Activated T-cell treated with anti-CD3 and anti-CD28 coated beads, Interleukin-2, amount 50 U/mL, for 24 hours (primary cell): ENCODE measurements at regions not wholly inside any gene's neighbourhood (a gene's known extent, or its start where the extent isn't known, plus 50 kb on each side); places are given as distances from the start of the nearest gene placed in this dataset.
"Not testable (repeated sequence)": the region's sequence is repeated elsewhere in the genome, so short reads cannot be mapped to it uniquely, and the experiment has no call there.

Experiments
- DNase-seq: peaks from one replicate; pipeline ENCODE4 v3.0.0-alpha.2; 2020
- H3K27ac Mint-ChIP-seq: 2 replicates; pipeline ENCODE4 v1.8.0; 2020; ENCODE audit warnings: mild to moderate bottlenecking, mixed read lengths
- H3K27me3 Mint-ChIP-seq: 2 replicates; pipeline ENCODE4 v1.8.0; 2020; ENCODE audit warnings: mixed read lengths
- H3K36me3 Mint-ChIP-seq: 2 replicates; pipeline ENCODE4 v1.8.0; 2020; ENCODE audit warnings: low read depth, mixed read lengths
- H3K4me1 Mint-ChIP-seq: 2 replicates; pipeline ENCODE4 v1.8.0; 2020; ENCODE audit warnings: low read depth, mixed read lengths
- H3K4me3 Mint-ChIP-seq: 2 replicates; pipeline ENCODE4 v1.8.0; 2020; ENCODE audit warnings: mild to moderate bottlenecking, moderate library complexity, mixed read lengths
- H3K9me3 Mint-ChIP-seq: 2 replicates; pipeline ENCODE4 v1.8.0; 2020; ENCODE audit warnings: mixed read lengths

GRCh38 chr1:148049115-148049496 lies 103.0 kb downstream of the NBPF11 start:
- DNase-seq, result peak; percentile 62
- H3K36me3 Mint-ChIP-seq, H3K9me3 Mint-ChIP-seq, H3K4me1 Mint-ChIP-seq: not testable (repeated sequence)
- Mint-ChIP-seq H3K27ac (peak overlapping the region; percentile 44), H3K27me3 (peaks cover 10% of the 10 kb centered on the region), H3K4me3 (peak overlapping the region; percentile 75)

GRCh38 chr1:148048423-148049114 lies 103.5 kb downstream of the NBPF11 start:
- H3K27ac Mint-ChIP-seq, result peak overlapping the region; percentile 89
- H3K9me3 Mint-ChIP-seq, H3K4me1 Mint-ChIP-seq, H3K36me3 Mint-ChIP-seq: not testable (repeated sequence)
- peaks cover 10% of the 10 kb centered on the region for H3K27me3 Mint-ChIP-seq
- peak; percentile 57 for DNase-seq
- H3K4me3 Mint-ChIP-seq, result peak overlapping the region; percentile 75

DNA sequence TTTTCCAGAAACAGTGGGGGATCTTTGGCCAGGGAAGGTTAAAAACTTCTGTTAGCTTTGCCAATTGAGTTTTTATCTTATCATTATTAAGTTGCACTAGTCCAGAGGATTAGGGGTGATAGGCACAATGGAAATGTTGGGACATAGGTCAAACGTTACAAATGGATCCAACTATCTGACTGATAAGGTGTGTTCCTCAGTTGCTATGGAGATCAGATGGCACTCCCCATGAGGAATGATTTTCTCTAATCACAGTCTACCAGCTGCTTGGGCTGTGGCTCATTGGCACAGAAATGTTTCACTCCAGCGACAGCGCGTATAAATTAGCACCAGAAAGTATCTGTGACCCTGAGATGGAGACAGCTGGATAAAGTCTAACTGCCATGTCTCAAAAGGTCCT lies 106.2 kb downstream of the NBPF11 start:
- H3K4me1 Mint-ChIP-seq, H3K27ac Mint-ChIP-seq, H3K4me3 Mint-ChIP-seq, DNase-seq, H3K9me3 Mint-ChIP-seq, H3K27me3 Mint-ChIP-seq, H3K36me3 Mint-ChIP-seq: not testable (repeated sequence)

DNA sequence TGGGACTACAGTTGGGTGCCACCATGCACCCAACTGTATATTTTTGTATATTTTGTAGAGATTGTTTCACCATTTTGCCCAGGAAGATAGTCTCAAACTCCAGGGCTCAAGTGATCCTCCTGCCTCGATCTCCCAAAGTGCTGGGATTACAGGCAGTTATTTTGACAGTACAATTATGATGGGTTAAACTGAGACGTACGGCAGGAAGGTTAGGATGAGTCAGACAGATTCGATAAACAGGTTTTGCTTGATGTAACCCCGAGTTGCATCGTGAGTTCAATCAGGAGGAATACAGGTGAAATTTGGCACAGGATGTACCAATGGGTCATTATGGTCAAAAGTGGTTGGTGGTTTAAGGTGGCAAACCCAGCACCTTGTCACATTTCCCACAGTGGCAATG lies 107.6 kb downstream of the NBPF11 start:
- not testable (repeated sequence) for H3K9me3 Mint-ChIP-seq, H3K4me3 Mint-ChIP-seq, DNase-seq, H3K27me3 Mint-ChIP-seq, H3K36me3 Mint-ChIP-seq, H3K27ac Mint-ChIP-seq, H3K4me1 Mint-ChIP-seq
